GM18508 (cell line): ENCODE measurements at regions not wholly inside any gene's neighbourhood (a gene's known extent, or its start where the extent isn't known, plus 50 kb on each side); places are given as distances from the start of the nearest gene placed in this dataset.

ENCODE experiments used
- ATAC-seq: cut with Tn5 transposase; IDR thresholded peaks from one replicate; pipeline ENCODE4 v1.9.1; 2021; ENCODE audit warnings: moderate number of reproducible peaks; ENCODE audit not compliant: insufficient read depth, unreplicated experiment

- ATAC-seq = no peak
These were observed 201.8 kb upstream of the LARGE1 start for GRCh38 chr22:34122042-34122441.

- no peak for ATAC-seq
These were observed 209.6 kb upstream of the LARGE1 start for GRCh38 chr22:34129691-34130486.

GRCh38 chr22:34135749-34136148 lies 215.5 kb upstream of the LARGE1 start:
- no peak for ATAC-seq

GRCh38 chr22:34150023-34150422 lies 229.7 kb upstream of the LARGE1 start:
- no peak for ATAC-seq

GRCh38 chr22:34159491-34159890 lies 239.2 kb upstream of the LARGE1 start:
- ATAC-seq = no peak

- ATAC-seq = no peak
These were observed 240.0 kb upstream of the LARGE1 start for GRCh38 chr22:34160141-34160783.

GRCh38 chr22:34161431-34162123 lies 241.3 kb upstream of the LARGE1 start:
- ATAC-seq = no peak

- no peak for ATAC-seq
These were observed 278.7 kb upstream of the LARGE1 start for GRCh38 chr22:34198976-34199375.

GRCh38 chr22:34210301-34210700 lies 290.0 kb upstream of the LARGE1 start:
- ATAC-seq = no peak

GRCh38 chr22:34214372-34214771 lies 294.1 kb upstream of the LARGE1 start:
- no peak for ATAC-seq

GRCh38 chr22:34225278-34225677 lies 305.0 kb upstream of the LARGE1 start:
- no peak for ATAC-seq

- ATAC-seq = no peak
These were observed 316.3 kb upstream of the LARGE1 start for GRCh38 chr22:34236527-34236926.

GRCh38 chr22:34239421-34239820 lies 319.1 kb upstream of the LARGE1 start:
- ATAC-seq = no peak

GRCh38 chr22:34243023-34243422 lies 322.7 kb upstream of the LARGE1 start:
- ATAC-seq = no peak

- ATAC-seq = no peak
These were observed 334.8 kb upstream of the LARGE1 start for GRCh38 chr22:34255042-34255441.

- no peak for ATAC-seq
These were observed 357.8 kb upstream of the LARGE1 start for GRCh38 chr22:34278121-34278520.

- ATAC-seq = no peak
These were observed 361.5 kb upstream of the LARGE1 start for GRCh38 chr22:34281738-34282137.

GRCh38 chr22:34283844-34284243 lies 363.6 kb upstream of the LARGE1 start:
- no peak for ATAC-seq

- ATAC-seq = no peak
These were observed 373.0 kb upstream of the LARGE1 start for GRCh38 chr22:34293324-34293723.

- no peak for ATAC-seq
These were observed 374.2 kb upstream of the LARGE1 start for GRCh38 chr22:34294476-34294875.

- ATAC-seq = no peak
These were observed 374.7 kb upstream of the LARGE1 start for GRCh38 chr22:34294986-34295385.
